Frontal cortex (tissue), 3 donors: ENCODE measurements at regions not wholly inside any gene's neighbourhood (a gene's known extent, or its start where the extent isn't known, plus 50 kb on each side); places are given as distances from the start of the nearest gene placed in this dataset.
A peak's percentile ranks its signal among the peaks of the same experiment; 100 is the strongest.

Experiments used
- DNase-seq, 2 donors: peaks; one replicate each; pipeline ENCODE4 v3.0.0; 2012; ENCODE audit warnings: low spot score in 2 of 2
- FAIRE-seq: peaks from 2 replicates; lab custom pipeline; 2012; peaks lifted over from hg19 to GRCh38; lab: Jason Lieb, UNC
- donor health status: control.
- donor health status: control.
- donor health status: control.

- DNase-seq (no peak), FAIRE-seq (no peak)
Observed at GRCh38 chr11:62073061-62073460, 50.8 kb upstream of the INCENP start.

DNA sequence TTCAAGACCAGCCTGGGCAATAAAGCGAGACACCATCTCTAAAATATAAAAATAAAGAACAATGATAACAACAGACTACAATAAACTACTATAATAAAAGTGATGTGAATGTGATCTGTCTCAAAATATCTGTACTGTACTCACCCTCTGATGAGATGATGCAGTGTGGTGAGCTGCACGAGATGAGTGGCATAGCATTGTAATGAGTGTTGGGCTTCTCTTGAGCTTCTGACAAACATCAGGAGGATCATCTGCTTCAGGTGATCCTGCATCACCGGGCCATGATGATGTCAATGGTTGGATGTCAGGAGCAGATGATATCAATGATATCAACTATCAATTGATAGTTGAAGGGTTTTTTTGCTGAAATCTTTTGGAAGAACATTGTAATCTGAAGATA is 52.4 kb upstream of the INCENP start:
- no peak for DNase-seq
- FAIRE-seq: no peak

- FAIRE-seq: no peak
Observed at GRCh38 chr11:62069986-62070919, 53.6 kb upstream of the INCENP start.

DNA sequence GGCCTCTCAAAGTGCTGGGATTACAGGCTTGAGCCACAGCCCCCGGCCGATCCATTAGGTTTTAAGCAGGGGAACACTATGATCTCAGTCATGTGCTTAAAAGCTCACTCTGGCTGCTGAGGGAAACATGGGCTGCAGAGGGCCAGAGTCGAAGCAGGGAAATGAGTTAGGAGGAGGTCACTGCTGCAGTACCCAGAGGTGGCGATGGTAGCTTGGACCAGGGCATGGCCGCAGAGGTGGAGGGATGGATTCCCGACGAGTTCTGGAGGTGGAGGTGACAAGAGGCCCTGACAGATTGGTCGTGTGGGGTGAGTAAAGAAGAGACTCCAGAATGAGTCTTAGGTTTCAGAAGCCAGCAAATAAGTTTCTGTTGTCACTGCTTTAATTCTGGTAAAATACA is 54.4 kb upstream of the INCENP start:
- no peak for DNase-seq
- no peak for FAIRE-seq

More at GRCh38 chr11:62069986-62070919, 53.6 kb upstream of the INCENP start:
- no peak for DNase-seq

GRCh38 chr11:62068730-62069129 is 55.1 kb upstream of the INCENP start:
- FAIRE-seq (no peak), DNase-seq (no peak)

- DNase-seq (no peak), FAIRE-seq (no peak)
Observed at GRCh38 chr11:62067741-62068140, 56.1 kb upstream of the INCENP start.

DNA sequence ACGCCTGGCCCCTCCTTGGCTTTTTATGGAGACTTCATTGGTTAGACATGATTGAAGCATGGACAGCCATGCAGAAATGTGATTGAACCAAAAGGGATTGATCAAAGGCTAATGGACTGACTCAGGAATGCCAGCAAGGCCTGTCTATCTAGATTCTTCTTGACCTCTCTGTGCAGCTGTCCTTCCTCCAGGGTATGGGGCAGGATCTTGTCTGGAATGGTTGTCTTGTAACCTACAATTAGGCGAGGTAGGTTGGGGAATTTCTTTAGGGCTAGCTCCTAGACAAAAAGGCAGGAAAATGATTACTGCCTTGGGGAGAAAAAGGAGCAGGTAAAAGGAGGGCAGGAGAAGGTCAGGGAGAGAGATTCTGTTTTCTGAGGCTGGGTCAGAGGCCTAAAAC is 59.6 kb upstream of the INCENP start:
- FAIRE-seq: no peak
- no peak for DNase-seq

GRCh38 chr11:62062223-62062861 is 61.5 kb upstream of the INCENP start:
- FAIRE-seq: no peak

GRCh38 chr11:62061356-62062222 is 62.2 kb upstream of the INCENP start:
- FAIRE-seq: no peak
- peak in 1 of 2 donors; percentile 23 for DNase-seq

More at GRCh38 chr11:62062223-62062861, 61.5 kb upstream of the INCENP start:
- no peak for DNase-seq

- FAIRE-seq: no peak
Observed at GRCh38 chr11:62057069-62057468, 66.7 kb upstream of the INCENP start.

DNA sequence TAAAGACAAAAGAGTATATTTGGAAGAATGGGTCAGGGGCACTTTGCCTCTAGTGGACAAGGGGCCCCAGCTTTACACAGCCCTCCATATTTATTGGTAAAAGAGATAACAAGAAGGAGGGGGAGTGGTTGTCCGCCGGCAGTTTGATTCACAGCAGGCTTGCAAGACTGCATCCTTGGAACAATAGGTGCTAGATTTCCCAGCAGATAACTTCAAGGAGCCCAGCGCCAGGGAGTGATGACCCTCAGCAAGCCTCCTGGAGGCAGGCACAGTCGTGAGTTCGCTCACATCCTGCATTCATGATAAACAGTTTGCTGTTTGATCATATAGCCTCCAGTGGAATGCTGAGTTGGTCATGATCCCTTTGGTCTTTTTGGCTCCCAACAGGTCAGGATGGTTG is 67.8 kb upstream of the INCENP start:
- no peak for FAIRE-seq
- no peak for DNase-seq

More at GRCh38 chr11:62057069-62057468, 66.7 kb upstream of the INCENP start:
- DNase-seq: no peak

DNA sequence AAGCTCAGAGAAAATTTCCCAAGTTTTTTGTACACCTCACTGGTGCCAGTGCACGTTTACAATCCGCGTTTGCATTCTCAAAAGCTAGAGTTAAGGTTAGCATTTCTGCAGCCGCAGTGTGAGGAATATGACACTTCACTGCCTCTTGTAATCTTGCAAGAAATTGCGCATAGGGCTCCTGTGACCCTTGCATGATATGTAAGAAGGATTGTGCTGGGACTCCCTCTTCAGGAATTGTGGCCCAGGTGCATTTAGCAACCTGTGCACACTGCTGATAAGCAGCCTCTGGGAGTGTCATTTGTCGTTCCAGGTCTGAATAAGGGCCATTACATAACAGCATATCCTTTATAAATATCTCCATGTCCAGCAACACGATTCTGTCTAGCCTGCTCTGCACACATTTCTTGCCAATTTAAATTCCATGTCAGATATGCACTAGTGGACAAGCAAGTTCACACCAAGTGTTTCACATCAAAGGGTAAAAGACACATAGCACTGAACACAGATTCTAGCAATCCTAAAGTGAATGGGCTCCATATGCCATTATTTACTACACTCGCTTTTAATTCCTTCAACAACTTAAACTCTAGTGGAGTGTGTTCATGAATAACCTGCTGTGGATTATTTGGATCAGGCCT is 69.2 kb upstream of the INCENP start:
- DNase-seq: no peak
- FAIRE-seq: no peak

- FAIRE-seq: no peak
- DNase-seq: no peak
Observed at GRCh38 chr11:62054081-62054480, 69.7 kb upstream of the INCENP start.

GRCh38 chr11:62050716-62051115 is 73.1 kb upstream of the INCENP start:
- DNase-seq (no peak), FAIRE-seq (no peak)

- DNase-seq (no peak), FAIRE-seq (no peak)
Observed at GRCh38 chr11:62048100-62048499, 75.7 kb upstream of the INCENP start.

DNA sequence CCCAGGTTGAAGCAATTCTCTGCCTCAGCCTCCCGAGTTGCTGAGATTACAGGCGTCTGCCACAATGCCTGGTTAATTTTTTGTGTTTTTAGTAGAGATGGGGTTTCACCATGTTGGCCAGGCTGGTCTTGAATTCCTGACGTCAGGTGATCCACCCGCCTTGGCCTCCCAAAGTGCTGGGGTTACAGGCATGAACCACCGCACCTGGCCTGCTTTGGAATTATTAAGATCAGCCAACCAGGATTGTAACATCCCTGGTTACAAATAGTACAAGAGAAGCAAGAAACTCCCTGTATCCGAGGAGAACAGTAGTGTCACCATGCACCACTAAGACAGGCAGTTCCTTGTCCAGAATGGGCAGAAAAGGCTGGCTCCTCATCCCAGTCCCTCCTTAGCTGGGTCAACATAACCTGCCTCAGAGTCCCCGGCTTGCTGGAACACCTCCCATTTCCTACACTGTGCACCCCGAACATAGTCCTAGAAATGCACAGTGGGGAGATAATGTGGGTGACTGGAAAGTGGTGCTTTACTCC is 77.2 kb upstream of the INCENP start:
- FAIRE-seq: no peak
- no peak for DNase-seq

- no peak for FAIRE-seq
- DNase-seq: no peak
Observed at GRCh38 chr11:62044639-62045121, 77.2 kb upstream of the FTH1 start.

- FAIRE-seq: no peak
- DNase-seq: no peak
Observed at GRCh38 chr11:62035293-62035692, 67.9 kb upstream of the FTH1 start.

DNA sequence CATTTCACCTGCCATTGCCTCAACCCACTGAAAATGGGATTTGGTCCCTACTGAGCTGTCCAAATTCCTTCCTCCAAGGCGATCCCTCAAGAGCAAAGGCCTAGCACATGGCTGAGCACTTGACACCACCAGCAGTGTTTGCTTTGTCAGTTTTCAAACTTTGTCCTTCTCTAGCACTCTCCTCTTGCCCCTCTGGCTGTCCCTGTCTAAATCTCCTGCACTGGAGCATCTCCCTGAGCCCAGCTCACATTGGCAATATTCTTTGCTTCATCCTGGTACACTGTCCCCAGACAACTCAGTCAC is 66.6 kb upstream of the FTH1 start:
- DNase-seq (no peak), FAIRE-seq (no peak)
